HG02870 (cell line): ENCODE measurements at regions not wholly inside any gene's neighbourhood (a gene's known extent, or its start where the extent isn't known, plus 50 kb on each side); places are given as distances from the start of the nearest gene placed in this dataset.
"Not testable (repeated sequence)": the region's sequence is repeated elsewhere in the genome, so short reads cannot be mapped to it uniquely, and the experiment has no call there.

ENCODE experiments used
- ATAC-seq: cut with Tn5 transposase; IDR thresholded peaks from one replicate; pipeline ENCODE4 v1.9.1; 2021; ENCODE audit warnings: mild to moderate bottlenecking, moderate library complexity; ENCODE audit not compliant: unreplicated experiment

GRCh38 chr1:192475970-192476369 is 99.6 kb upstream of the RGS1 start:
- ATAC-seq, result no peak

DNA sequence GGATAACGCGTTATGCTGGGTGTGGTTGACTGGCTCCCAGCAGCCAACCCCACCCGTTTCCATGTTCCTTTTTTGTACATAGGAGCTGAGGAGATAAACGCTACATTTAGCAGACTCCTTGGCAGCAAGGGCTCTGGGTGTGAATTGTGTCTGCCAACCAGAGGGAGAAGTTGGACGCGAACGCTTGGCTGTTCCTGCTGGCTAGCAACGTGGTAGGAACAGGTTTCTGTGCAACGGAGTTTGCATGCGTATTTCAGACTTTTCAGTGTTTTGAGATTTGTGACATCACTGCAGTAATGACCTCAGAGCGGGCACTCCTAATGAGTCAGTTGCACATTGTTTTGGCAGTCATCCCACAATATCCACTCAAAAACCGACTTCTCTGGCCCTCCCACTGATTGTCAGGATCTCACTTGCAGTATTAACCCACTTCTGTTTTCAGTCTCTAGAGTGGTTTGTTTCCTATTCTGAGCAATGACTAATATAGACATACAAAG is 98.7 kb upstream of the RGS1 start:
- ATAC-seq, result peak; percentile 88

- ATAC-seq, result peak; percentile 48
Measured at GRCh38 chr1:192477630-192478029, 97.9 kb upstream of the RGS1 start.

DNA sequence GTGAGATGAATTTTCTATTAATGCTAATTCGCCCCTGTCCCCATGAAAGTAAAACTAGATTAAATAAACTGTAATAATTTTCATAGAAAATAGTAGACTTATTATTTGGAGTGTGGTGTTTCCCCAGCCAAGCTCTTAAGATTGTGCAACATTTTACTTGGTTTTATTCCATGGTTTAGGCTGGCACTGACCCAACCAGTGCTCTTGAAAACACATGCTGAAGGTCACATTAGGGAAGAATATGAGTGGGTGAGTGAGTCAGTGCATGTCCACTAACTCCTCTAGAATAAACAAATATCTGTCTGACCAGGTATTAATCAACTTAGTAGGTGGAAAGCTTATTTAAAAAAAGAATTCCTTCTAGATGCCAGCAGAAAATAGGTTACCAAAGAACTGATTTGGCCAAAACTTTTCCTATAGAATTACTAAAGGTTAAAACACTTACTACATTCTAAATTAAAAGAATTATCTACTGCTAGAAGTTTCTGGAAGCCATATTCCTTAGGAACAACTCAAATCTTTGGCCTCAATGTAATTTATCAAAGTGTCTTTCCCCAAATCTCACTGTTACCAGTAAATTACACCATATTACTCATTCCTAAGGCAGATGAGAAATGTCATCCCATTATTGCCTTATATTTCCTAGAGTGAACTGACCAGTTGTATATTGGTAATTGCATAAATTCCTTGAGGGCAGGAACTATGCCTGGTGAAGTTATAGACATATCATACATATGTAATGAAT is 89.7 kb upstream of the RGS1 start:
- ATAC-seq, result no peak

- ATAC-seq, result no peak
Measured at GRCh38 chr1:192488058-192488457, 87.5 kb upstream of the RGS1 start.

DNA sequence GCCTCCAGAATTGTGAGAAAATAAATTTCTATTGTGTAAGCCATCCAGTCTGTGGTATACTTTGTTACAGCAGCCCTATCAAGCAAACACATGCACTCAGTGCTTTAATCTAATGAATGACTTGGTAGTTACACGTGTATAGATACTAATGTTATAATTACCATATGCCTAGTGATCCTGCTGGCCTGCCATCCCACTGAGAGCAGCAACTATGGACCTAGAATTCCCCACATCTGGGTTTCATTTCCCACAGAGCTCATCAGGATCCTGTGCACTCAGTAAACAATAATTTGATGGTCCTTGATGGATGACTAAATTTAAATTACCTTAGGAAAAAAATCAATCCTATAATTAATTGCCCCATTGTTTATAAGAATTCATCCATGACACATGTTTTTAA is 86.5 kb upstream of the RGS1 start:
- no peak for ATAC-seq

- peak; percentile 56 for ATAC-seq
Measured at GRCh38 chr1:192489748-192490147, 85.8 kb upstream of the RGS1 start.

DNA sequence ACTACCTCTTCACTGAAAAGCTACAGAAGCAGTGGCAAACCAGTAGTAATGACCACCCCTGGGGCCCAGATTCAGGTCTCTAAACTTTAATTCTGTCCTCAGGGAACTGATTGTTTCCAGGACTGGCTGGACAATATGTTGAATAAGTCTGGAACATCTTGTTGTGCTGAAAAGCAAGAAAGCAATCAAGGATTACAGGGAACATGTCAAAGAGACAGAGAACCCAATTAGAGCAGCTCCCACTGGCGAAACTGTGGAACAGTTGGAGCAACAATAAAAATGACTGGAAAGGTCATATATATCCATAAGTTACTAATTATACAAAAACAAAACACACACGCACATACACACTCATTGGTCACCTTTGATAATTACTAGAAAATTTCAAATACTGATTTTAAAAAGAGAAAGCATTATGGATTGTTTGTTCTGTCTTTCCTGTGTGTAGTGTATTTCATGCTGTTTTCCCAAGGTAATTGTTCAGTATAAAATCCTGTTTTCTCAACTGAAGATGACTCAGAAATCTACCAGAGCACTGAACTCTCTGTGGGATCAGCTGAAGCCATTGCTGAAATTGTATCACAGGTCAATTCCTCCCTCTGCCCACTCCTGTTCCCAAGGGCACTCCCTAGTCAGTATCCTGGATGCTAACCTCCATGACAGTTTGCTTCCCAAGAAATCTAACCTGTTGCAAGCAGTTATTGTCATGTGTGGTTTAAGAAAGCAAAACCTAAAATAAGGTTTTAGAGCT is 83.6 kb upstream of the RGS1 start:
- no peak for ATAC-seq

- no peak for ATAC-seq
Measured at GRCh38 chr1:192493584-192493983, 82.0 kb upstream of the RGS1 start.

- no peak for ATAC-seq
Measured at GRCh38 chr1:192496369-192497056, 79.1 kb upstream of the RGS1 start.

DNA sequence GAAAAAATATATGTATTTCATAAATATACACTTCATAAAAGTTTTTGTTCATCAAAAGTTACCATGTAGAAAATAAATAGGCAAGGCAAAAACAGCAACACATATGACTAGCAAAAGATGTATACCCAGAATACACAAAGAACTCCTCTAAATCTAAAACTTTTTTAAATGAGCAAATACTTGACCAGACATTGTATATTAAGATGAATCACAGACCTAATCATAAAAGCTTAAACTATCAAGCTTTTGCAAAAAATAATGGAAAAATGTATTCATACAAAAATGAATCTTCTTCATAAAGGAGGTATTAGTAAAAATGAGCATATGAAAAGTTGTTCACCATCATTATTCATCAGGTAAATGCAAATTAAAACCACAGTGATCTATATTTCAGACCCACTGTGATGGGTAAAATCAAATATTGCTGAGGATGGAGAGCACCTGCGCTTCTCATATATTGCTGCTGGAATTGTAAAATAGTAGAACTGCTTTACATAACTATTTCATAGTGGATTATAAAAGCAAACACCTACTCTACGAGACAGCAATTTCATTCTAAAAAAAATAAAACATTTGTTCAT is 78.3 kb upstream of the RGS1 start:
- no peak for ATAC-seq

- not testable (repeated sequence) for ATAC-seq
Measured at GRCh38 chr1:192498092-192498491, 77.5 kb upstream of the RGS1 start.

- not testable (repeated sequence) for ATAC-seq
Measured at GRCh38 chr1:192499061-192499581, 76.5 kb upstream of the RGS1 start.

GRCh38 chr1:192500541-192500940 is 75.0 kb upstream of the RGS1 start:
- not testable (repeated sequence) for ATAC-seq

- ATAC-seq, result peak; percentile 97
Measured at GRCh38 chr1:192506741-192507155, 68.8 kb upstream of the RGS1 start.

- no peak for ATAC-seq
Measured at GRCh38 chr1:192512426-192513162, 63.0 kb upstream of the RGS1 start.

DNA sequence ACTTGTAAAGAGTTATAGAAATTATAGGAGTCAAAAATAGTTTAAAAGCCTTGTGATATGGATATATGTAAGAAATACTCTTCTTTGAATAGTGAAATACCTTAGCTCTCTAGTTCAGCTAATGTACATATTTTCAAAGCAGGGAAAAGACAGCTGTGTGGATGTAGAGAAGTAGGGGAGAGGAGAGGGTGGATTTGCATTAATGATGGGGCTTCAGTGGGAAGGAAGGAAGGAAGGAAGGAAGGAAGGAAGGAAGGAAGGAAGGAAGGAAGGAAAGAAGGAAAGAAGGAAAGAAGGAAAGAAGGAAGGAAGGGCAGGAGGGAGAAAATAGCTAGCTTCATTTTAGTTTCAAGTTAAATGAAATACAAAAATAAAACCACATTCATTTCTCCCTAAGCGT is 62.4 kb upstream of the RGS1 start:
- no peak for ATAC-seq

GRCh38 chr1:192513697-192514096 is 61.9 kb upstream of the RGS1 start:
- ATAC-seq, result no peak

GRCh38 chr1:192516776-192517297 is 58.7 kb upstream of the RGS1 start:
- peak; percentile 97 for ATAC-seq
